GM12872 (cell line): ENCODE measurements at regions not wholly inside any gene's neighbourhood (a gene's known extent, or its start where the extent isn't known, plus 50 kb on each side); places are given as distances from the start of the nearest gene placed in this dataset.

ENCODE experiments used
- TF ChIP-seq, protein P1 (sequence below): IDR thresholded peaks from 3 replicates; pipeline ENCODE4 v1.5.1; 2011; ENCODE audit warnings: low read depth, mild to moderate bottlenecking, low read length, moderate library complexity; ENCODE audit not compliant: insufficient read depth

DNA sequence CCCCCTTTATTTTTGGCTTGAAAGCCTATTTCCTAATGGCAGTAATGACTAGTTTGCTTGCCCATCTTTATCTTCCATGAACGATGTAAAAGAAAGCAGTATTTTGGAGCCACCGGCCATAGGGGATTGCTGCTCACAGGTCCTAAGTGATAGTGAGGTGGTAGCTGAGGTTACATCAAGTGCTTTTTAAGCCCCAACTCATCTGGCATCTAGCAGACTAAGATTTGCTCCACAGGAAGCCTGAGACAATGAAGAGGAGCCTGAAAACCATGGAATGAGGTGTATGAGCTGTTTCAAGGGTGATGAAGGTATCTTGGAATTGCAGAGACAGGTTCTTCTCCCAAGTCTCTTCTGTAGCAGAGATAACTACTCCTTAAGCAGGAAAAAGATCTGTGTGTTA, 496.3 kb downstream of the XPNPEP1 start:
- TF ChIP-seq, protein P1, sequence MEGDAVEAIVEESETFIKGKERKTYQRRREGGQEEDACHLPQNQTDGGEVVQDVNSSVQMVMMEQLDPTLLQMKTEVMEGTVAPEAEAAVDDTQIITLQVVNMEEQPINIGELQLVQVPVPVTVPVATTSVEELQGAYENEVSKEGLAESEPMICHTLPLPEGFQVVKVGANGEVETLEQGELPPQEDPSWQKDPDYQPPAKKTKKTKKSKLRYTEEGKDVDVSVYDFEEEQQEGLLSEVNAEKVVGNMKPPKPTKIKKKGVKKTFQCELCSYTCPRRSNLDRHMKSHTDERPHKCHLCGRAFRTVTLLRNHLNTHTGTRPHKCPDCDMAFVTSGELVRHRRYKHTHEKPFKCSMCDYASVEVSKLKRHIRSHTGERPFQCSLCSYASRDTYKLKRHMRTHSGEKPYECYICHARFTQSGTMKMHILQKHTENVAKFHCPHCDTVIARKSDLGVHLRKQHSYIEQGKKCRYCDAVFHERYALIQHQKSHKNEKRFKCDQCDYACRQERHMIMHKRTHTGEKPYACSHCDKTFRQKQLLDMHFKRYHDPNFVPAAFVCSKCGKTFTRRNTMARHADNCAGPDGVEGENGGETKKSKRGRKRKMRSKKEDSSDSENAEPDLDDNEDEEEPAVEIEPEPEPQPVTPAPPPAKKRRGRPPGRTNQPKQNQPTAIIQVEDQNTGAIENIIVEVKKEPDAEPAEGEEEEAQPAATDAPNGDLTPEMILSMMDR: no peak

GRCh38 chr10:109418795-109419194, 504.5 kb downstream of the XPNPEP1 start:
- TF ChIP-seq, protein P1: no peak

DNA sequence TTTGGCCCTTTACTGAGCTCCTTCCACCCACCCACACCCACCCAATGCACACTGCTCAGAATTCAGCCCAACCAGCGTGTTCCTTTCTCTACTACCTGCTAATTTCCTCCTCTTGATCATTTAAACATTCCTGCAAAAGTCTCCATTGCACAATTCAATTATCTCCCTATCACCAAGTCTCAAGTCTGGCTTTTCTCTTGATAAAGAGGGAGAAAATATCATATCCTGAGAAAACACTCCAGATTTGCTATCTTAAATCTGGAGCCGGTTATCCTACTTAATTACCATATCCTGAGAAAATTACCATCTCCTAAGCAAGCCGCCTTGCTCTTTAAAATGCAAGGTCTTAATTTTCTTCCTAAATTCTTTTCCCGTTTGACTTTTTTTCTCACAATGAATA, 505.5 kb downstream of the XPNPEP1 start:
- TF ChIP-seq, protein P1: no peak

DNA sequence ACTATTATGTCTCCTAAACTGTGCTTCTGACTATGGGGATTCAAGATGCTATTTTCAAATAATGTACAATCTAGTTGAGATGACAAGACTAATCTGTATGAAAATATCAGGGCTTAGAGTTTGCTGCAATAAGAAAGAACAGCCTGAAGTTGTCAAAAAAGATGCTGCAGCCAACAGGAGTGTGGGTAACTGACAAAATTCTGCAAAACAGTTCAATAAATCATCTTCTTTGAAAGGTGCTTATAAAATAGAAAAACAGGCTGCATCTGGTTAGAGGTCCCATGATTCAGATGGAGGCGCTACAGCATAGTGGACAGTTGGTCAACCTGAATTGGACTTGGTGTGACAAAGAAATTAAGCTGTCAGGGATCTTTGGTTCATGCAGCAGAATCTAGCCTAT, 511.0 kb downstream of the XPNPEP1 start:
- TF ChIP-seq, protein P1: no peak

DNA sequence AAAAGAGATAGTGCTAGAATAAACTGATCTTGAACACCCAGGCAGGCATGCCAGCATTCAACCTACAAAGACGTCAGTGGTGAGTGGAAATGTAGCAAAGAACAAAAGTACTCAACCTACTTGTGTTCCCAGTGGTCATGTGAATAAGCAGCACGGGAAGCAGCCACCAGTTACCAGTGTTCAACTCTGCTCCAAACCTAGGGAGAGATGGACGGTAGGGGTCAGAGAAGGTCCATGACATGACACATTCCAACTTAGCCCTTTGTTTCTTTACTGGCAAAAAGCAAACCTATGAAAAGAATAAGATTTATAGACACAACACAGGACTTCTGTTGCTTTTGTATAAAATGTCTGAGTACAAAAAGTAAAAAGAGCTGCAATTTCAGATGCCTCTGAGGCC, 511.4 kb downstream of the XPNPEP1 start:
- TF ChIP-seq, protein P1: no peak

- TF ChIP-seq, protein P1: no peak
These were observed 518.0 kb downstream of the XPNPEP1 start for GRCh38 chr10:109405338-109405737.

GRCh38 chr10:109403551-109403950, 519.8 kb downstream of the XPNPEP1 start:
- TF ChIP-seq, protein P1: no peak

DNA sequence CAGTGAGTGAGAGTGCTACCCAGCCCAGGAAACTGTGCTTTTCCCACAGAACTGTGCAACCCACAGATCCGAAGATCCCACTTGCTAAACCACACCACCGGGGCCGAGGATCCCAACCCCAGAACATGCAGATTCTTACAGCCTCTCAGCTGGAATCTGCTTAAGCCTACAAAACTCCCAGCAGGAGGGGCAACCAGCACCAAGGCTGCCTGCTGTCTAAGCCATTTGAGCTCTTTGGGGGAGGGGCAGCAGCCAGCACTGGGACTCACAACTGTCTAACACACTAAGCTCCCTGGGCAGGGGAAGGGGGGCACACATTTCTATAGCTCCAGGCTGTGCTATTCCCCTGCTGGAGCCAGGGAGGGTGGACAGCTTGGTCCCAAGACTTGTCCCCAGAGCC, 529.9 kb downstream of the XPNPEP1 start:
- TF ChIP-seq, protein P1: no peak
